ENCODE measurements at regions not wholly inside any gene's neighbourhood (a gene's known extent, or its start where the extent isn't known, plus 50 kb on each side); places are given as distances from the start of the nearest gene placed in this dataset.

- DNase-seq = no peak
- no peak for ATAC-seq
Observed at GRCh38 chr5:171713152-171713551, 72.5 kb upstream of the SMIM23 start.

DNA sequence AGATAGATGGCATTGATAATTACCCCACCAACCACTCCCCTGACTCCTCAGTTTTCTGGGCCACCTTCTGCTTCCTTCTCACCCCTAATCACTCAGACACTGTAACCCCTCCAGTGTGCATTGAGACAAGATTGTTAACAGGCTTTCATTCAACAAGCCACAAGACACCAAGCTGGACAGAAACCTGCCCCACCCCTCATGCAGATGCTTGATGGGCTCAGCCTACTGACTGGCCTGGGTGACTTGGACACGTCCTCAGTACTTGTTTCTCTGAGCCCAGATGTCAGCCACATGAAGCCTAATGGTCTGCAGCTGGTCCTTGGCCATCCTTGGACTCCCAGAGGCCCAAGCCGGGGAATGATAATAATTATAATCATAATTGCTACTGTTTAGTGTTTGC, 71.4 kb upstream of the SMIM23 start:
- H3K4me3 ChIP-seq = no peak overlapping the region
- H3K9me3 ChIP-seq = no peaks in the 10 kb centered on the region
- 63 to 66% (median 65%) methylated on average over 2 of the region's 2 CpGs for WGBS, 3 donors
- ATAC-seq (no peak), DNase-seq (no peak)
- H3K4me1 ChIP-seq = no peaks in the 10 kb centered on the region
- no peak overlapping the region for H3K27ac ChIP-seq
- intact Hi-C loops (cut with DNase I) = no loop called here
- H3K36me3 ChIP-seq (ENCODE audit: insufficient read depth in 1 of 2, low read depth in 1 of 2) = no peaks in the 10 kb centered on the region
- H3K27me3 ChIP-seq (ENCODE audit: insufficient read depth in 3 of 3, low read length in 2 of 3) = peaks cover 0 to 3% (median 0%) of the 10 kb centered on the region in 3 donors
- TF ChIP-seq CTCF (IDR thresholded peaks at IDR 0.05) = no peak

More at GRCh38 chr5:171713152-171713551, 72.5 kb upstream of the SMIM23 start:
- H3K4me1 ChIP-seq = no peaks in the 10 kb centered on the region
- intact Hi-C loops (cut with DNase I) = no loop called here
- H3K36me3 ChIP-seq (ENCODE audit: insufficient read depth in 1 of 2, low read depth in 1 of 2) = no peaks in the 10 kb centered on the region
- TF ChIP-seq CTCF (IDR thresholded peaks at IDR 0.05) = no peak
- no peaks in the 10 kb centered on the region for H3K9me3 ChIP-seq
- 73 to 77% (median 76%) methylated on average over 2 of the region's 2 CpGs for WGBS, 3 donors
- H3K27ac ChIP-seq = no peak overlapping the region
- no peak overlapping the region for H3K4me3 ChIP-seq
- H3K27me3 ChIP-seq (ENCODE audit: insufficient read depth in 3 of 3, low read length in 2 of 3) = peaks cover 0 to 3% (median 0%) of the 10 kb centered on the region in 3 donors

DNA sequence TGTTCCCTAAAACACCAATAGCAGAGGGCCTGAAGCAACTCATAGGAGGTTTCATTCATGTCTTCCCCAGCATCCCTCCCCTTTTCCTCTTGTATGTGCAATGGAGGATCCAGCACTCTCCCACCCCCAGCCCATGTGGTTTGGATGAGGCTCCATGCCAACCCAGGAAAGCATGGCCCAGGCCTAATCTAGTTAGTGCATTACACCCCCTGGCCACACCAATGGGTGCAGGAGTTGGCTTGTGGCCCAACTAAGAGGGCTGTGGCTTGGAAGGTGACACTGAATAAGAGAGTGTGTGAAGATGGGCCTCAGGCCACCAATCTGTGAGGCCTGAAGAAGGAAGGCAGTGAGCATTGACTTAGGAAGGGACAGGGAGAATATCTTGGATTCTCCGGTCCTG, 70.8 kb upstream of the SMIM23 start:
- Histone ChIP-seq H3K9me3 (no peaks in the 10 kb centered on the region), H3K36me3 (ENCODE audit: insufficient read depth in 1 of 2, low read depth in 1 of 2) (no peaks in the 10 kb centered on the region), H3K4me3 (no peak overlapping the region), H3K4me1 (no peaks in the 10 kb centered on the region), H3K27me3 (ENCODE audit: insufficient read depth in 3 of 3, low read length in 2 of 3) (peaks cover 0 to 3% (median 0%) of the 10 kb centered on the region in 3 donors), H3K27ac (no peak overlapping the region)
- WGBS, 3 donors = 90 to 100% (median 100%) methylated on average over 1 of the region's 1 CpG
- DNase-seq = no peak
- ATAC-seq = no peak
- TF ChIP-seq CTCF (IDR thresholded peaks at IDR 0.05) = no peak
- intact Hi-C loops (cut with DNase I) = no loop called here

GRCh38 chr5:171715551-171715950, 70.1 kb upstream of the SMIM23 start:
- no peaks in the 10 kb centered on the region for H3K9me3 ChIP-seq
- H3K4me1 ChIP-seq = no peaks in the 10 kb centered on the region
- intact Hi-C loops (cut with DNase I) = no loop called here
- H3K36me3 ChIP-seq (ENCODE audit: insufficient read depth in 1 of 2, low read depth in 1 of 2) = no peaks in the 10 kb centered on the region
- ATAC-seq (no peak), DNase-seq (no peak)
- H3K4me3 ChIP-seq = no peak overlapping the region
- peaks cover 0 to 3% (median 0%) of the 10 kb centered on the region in 3 donors for H3K27me3 ChIP-seq (ENCODE audit: insufficient read depth in 3 of 3, low read length in 2 of 3)
- 83 to 90% (median 84%) methylated on average over 4 of the region's 4 CpGs for WGBS, 3 donors
- H3K27ac ChIP-seq = no peak overlapping the region
- TF ChIP-seq CTCF (IDR thresholded peaks at IDR 0.05) = no peak

DNA sequence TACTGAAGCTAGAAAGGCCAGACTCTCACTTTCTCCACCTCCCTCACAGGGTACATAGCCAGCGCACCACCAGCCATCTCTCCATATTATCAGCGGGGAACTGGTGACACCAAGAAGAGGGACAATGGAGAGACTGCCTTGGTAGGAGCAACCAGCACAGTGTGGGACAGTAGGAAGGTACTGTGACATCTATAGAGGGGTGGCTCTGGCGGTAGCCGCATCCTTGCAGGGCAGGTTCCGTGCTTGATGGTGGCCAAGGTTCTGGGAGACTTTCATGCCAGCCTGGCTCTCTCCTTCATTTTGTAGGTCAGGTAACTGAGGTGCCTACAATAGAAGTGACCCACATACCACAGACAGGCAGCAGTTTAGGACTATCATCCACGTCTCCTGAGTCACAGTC, 65.5 kb upstream of the SMIM23 start:
- Histone ChIP-seq H3K4me1 (no peaks in the 10 kb centered on the region), H3K4me3 (no peak overlapping the region), H3K36me3 (ENCODE audit: insufficient read depth in 1 of 2, low read depth in 1 of 2) (no peaks in the 10 kb centered on the region), H3K27me3 (ENCODE audit: insufficient read depth in 3 of 3, low read length in 2 of 3) (peaks cover 0 to 3% (median 0%) of the 10 kb centered on the region in 3 donors), H3K27ac (no peak overlapping the region), H3K9me3 (no peaks in the 10 kb centered on the region)
- intact Hi-C loops (cut with DNase I) = no loop called here
- DNase-seq (no peak), ATAC-seq (no peak)
- 79% methylated on average over 6 of the region's 6 CpGs for WGBS, 3 donors
- TF ChIP-seq CTCF (IDR thresholded peaks at IDR 0.05) = no peak
